HG03159 (cell line): ENCODE measurements at regions not wholly inside any gene's neighbourhood (a gene's known extent, or its start where the extent isn't known, plus 50 kb on each side); places are given as distances from the start of the nearest gene placed in this dataset.

Experiments used
- ATAC-seq: cut with Tn5 transposase; IDR thresholded peaks from one replicate; pipeline ENCODE4 v1.9.1; 2021; ENCODE audit warnings: mild to moderate bottlenecking, moderate library complexity; ENCODE audit not compliant: unreplicated experiment

- no peak for ATAC-seq
These were observed 159.5 kb upstream of the NDUFV2 start for GRCh38 chr18:8942909-8943545.

GRCh38 chr18:8943900-8944870, 158.3 kb upstream of the NDUFV2 start:
- ATAC-seq, result no peak

- no peak for ATAC-seq
These were observed 157.6 kb upstream of the NDUFV2 start for GRCh38 chr18:8944871-8945245.

- no peak for ATAC-seq
These were observed 157.0 kb upstream of the NDUFV2 start for GRCh38 chr18:8945514-8945913.

- no peak for ATAC-seq
These were observed 156.2 kb upstream of the NDUFV2 start for GRCh38 chr18:8946066-8946838.

- ATAC-seq, result no peak
These were observed 154.9 kb upstream of the NDUFV2 start for GRCh38 chr18:8947566-8947965.

- no peak for ATAC-seq
These were observed 154.5 kb upstream of the NDUFV2 start for GRCh38 chr18:8948011-8948410.

GRCh38 chr18:8948471-8949149, 153.9 kb upstream of the NDUFV2 start:
- ATAC-seq, result no peak

- no peak for ATAC-seq
These were observed 153.3 kb upstream of the NDUFV2 start for GRCh38 chr18:8949206-8949605.

- peak; percentile 70 for ATAC-seq
These were observed 151.0 kb upstream of the NDUFV2 start for GRCh38 chr18:8951491-8951890.

GRCh38 chr18:8952174-8952573, 150.3 kb upstream of the NDUFV2 start:
- ATAC-seq, result no peak

GRCh38 chr18:8952769-8953760, 149.4 kb upstream of the NDUFV2 start:
- no peak for ATAC-seq

GRCh38 chr18:8957731-8958130, 144.8 kb upstream of the NDUFV2 start:
- no peak for ATAC-seq

GRCh38 chr18:8958660-8959059, 143.8 kb upstream of the NDUFV2 start:
- ATAC-seq, result no peak

GRCh38 chr18:8959551-8960135, 142.9 kb upstream of the NDUFV2 start:
- no peak for ATAC-seq

- ATAC-seq, result no peak
These were observed 141.5 kb upstream of the NDUFV2 start for GRCh38 chr18:8960740-8961657.

GRCh38 chr18:8962192-8962779, 140.2 kb upstream of the NDUFV2 start:
- no peak for ATAC-seq
